ENCODE measurements at regions not wholly inside any gene's neighbourhood (a gene's known extent, or its start where the extent isn't known, plus 50 kb on each side); places are given as distances from the start of the nearest gene placed in this dataset.
A peak's percentile ranks its signal among the peaks of the same experiment; 100 is the strongest.

DNA sequence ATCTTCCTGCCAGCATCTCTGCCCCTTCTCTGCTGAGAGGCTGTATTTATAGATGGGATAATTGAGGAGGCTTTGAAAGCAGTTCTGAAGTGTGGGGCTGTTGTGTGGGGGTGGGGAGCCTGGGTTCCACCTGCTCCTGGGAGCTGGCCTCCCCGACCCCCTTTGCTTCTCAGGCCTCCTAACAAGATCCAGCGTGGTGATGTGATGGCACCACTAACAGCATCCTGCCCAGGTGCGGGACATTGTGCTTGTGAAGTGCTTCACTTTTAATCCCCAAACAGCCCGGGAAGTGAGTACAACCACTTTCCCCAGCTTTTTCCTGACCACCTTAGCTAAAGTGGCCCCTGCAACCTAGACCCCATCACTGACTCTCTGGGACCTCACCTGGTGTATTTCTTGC, 95.1 kb upstream of the NRXN3 start:
- peak; percentile 20 for DNase-seq

DNA sequence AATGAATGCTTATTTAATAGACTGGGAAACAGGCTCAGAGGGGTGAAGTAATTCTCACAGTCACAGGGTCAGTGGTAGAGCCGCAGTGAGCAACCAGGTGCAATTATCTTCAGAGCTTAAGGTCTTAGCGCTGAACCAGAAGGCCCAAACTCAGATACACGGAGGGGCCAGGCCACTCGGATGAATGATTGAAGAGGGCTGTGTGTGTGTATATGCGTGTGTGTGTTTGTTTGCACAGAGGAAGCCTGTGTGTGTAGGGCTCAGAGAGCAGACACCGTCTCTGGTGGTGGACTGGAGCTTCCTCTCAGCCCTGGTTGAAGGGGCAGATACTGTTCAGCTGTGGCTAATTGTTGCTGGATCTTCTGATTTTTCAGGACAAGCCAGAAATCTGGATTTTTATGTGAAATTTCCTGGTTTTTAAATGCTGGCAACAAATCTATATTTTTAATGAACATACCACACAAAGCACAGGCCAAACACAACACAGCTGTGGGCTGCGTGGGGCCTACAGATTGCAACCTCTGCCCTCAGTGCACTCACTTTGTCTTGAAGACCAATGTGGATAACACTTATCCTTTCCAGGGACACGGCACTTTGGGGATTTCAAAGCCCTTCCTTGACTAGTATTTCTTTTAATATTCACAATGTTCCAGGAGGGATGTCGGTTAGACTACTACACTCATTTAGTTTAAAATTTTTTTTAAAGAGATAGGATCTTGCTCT, 94.5 kb upstream of the NRXN3 start:
- peak; percentile 10 for DNase-seq

DNA sequence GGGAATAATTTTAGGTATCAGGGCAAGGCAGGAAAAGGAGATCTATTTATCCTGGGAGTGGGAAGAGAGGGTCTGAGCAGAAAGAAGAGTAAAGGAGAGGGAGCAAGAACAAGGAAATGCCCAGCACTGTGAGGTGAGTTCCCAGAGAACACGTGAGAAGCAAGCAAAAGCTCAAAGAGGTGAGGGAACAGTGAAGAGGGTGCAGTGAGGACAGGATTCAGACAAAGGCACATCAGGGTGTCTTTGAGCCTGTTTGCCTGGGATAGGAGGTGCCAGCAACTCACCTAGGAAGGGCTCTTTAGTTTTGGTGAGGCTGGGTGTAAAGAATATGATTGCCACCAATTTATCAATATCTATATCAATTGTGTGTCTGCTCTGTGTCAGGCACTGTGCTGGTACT, 88.9 kb upstream of the NRXN3 start:
- DNase-seq: no peak

DNA sequence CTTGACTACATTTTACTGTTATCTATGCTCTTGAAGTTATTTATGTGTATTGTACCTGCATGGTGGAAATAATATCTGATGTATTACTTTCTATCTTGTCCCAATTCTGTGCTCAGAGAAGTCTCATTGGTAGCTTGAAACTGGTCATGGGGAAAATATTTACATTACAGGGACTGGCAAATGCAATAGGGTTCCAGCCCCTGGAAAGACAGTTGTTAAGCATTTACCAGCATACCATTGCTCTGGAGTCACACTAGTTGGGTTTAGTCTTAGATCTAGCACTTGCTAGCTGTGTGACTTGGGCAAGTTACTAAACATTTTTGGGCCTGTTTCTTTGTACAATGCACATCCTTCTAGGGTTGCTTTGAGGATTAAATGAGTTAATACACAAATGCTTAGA, 86.3 kb upstream of the NRXN3 start:
- DNase-seq: no peak

DNA sequence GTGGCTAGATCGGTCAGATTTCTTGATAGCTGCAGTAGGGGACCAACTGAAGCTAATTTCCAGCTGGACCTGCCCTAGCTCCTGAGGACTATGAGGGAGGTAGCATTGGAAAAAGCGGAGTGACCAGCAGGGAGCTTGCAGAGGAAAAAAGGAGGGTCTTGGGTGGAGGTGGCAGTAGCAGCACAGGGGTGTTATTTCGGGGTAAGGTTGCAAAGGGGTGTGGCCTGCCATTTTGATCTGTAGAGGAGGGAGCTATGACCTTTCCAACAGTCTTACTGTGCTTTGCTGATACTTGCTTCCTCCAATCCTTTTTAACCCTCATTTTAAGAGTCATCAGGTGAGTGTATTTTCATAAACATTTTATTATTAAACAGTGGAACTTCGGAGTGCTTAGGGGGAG, 83.8 kb upstream of the NRXN3 start:
- no peak for DNase-seq

DNA sequence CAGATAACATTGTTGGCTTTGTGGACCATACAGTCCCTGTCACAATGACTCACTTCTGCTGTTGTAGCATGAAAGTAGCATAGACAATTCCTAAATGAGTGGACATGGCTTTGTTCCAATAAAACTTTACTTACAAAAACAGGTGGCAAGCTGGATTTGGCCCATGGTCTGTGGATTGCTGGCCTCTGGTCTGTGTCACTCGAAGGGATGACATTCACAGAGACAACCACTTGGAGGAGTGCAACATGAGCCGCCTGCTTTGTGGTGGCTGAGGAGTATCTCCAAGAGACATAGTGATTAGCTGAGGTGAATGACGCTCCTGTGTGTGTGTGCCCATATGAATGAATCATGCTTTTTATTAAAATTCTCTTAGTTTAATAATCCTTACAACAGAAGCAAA, 81.3 kb upstream of the NRXN3 start:
- no peak for DNase-seq

DNA sequence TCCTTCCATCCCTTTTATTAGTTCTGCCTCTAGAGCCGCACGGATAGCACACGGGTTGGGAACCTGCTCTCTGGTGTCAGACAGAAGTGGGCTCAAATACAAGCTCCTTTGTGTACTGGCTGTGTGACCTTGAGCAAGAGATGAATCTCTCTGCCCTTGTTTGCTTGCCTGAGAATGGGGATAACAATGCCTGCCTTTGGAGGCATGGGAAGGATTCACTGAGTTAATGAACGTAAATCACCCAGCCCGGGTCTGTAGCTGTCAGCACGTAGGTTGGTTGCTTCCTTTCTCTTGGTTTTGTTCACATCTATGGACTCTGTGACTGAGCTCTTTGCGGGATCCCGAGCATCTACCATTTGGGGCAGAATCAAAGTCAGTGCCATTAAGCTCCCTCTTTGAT, 79.3 kb upstream of the NRXN3 start:
- DNase-seq: no peak

DNA sequence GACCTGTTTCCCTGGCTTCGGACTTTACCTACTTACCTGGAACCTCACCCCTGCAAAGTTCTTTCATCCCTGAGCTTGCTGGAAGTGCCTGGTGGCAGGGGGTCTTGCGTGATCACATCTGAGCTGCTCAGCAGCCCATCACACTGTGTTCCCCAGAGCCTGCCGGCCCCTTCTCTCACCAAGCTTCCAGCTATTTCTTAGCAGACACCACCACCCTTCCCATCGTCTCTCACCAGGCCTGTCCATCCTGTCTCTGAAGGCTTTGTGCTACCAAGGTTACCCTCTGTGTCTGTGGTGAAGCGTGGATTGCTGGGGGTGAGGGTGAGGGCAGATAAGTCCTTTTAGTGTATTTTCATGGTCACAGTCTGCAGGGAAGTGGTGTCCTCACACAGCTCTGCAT, 78.8 kb upstream of the NRXN3 start:
- DNase-seq: no peak

DNA sequence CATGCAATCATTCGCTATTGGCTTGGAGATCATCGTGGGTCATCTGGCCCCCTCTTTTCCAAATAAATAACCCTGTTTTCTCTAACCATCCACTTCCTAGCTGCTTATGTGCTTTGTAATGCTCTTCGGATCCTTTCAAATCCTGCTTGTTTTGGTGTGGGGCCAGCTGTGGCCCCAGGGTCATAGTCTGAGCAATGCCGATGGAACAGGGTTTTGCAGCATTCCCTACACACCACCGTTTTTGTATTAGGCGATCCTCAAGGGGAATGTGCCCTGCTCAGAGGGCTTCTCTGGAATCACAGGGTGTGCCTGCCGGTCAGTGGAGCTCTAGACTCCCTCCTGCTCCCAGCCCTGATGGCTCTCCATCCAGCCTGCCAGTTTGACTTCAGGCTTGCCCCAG, 78.1 kb upstream of the NRXN3 start:
- DNase-seq: no peak

DNA sequence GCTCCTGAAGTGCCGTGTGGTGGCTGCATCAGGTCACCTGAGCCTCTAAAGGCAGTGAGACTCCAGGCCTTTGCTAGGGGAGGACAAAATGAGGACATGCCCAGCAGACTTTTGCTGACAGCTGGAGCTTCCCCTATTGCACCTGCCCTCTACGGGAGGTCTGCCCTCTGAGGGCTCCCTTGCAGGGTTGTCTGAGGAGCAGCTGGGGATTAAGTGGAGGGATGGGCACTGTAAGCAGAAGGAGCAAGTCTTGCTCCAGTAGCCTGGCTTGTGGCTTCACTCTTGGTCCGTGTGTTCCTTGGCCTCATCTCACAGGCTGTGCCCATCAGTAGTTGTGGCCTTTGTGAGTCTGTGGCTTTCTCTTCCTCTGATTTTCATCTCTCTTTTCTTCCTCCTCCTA, 66.9 kb upstream of the NRXN3 start:
- peak; percentile 45 for DNase-seq

DNA sequence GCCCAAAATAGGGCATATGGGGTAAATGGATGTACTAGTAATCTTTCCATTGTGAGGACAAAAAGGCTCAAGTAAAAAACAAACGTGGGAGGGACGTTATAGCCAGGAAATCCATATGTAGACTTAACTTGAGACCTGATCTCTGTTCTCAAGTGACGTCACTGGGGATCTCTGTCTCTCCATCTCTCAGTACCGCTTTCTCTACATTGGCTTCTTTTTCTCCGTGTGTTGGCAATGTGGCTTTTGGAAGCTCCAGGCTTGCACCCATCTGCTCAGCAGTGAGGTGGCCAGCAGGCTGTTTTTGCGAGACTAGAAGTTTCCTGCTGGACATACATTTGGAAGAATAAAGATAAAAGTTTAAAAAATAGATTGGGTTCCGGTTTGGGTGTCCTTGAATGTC, 66.0 kb upstream of the NRXN3 start:
- DNase-seq: no peak

DNA sequence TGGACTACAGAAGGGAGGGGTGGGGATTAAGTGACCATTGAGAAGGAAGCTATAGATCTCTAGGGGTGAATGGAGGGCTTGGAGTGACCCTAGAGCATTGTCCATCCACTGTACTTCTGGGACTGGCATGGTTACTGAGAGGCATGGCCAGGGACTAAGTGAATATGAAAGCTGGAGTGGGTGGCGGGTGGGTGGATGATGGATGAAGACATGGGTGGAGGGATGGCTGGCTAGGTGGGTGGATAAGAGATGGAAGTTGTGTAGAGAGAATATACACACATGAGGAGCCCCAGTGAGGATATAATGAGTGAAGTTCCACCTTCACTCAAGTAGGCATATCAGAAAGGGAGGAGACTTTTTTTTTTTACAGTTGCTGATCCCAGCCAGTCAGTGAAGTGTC, 65.5 kb upstream of the NRXN3 start:
- no peak for DNase-seq

DNA sequence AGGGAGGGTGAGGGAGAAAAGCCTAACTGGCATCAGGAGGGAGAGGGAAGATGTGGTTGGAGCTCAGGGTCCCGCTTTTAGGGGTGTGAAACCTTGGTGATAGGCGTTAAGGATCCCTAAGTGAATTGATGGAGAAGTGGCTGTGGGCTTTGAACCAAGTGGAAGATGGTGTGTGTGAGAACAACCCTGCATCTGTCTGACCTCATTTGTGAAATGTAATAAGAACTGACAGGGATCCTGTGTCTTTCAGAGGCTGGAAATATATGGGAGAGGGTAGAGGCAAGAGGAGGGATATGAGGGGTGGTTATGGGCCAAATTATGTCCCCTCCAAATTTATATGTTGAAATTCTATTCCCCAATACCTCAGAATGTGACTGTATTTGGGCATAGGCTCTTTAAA, 63.8 kb upstream of the NRXN3 start:
- DNase-seq: no peak

DNA sequence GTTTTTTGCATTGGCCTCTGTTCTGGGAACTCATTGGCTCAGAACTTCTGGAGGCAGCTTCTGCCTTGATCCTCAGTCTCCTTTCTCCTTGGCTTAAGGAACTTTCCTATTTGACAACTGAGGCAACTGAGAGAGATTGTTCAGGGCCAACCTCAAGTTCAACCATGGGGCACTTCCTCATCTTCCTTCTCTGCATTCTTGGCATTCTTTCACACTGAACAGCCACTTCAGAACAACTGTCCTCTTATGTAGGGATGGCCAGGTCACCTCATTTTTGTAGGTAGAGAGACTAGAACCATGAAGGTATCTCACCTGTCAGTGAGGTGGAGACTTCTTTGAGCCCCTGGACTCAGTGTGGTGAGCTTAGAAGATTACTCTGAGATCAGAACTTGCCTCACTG, 63.0 kb upstream of the NRXN3 start:
- DNase-seq: no peak

DNA sequence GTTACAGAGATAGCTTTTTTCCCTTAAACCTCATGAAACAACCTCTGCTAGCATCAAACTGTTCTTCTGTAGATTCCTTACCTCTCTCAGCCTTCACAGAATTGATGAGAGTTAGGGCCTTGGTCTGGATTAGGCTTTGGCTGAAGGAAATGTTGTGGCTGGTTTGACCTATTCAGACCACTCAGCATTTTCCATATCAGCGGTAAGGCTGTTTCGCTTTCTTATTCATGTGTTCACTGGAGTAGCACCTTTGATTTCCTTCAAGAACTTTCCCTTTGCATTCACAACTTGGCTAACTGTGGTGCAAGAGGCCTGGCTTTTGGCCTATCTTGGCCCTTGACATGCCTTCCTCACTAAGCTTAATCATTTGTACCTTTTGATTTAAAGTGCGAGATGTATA, 50.7 kb upstream of the NRXN3 start:
- DNase-seq: no peak
